Stomach (tissue), 4 donors: ENCODE measurements at regions not wholly inside any gene's neighbourhood (a gene's known extent, or its start where the extent isn't known, plus 50 kb on each side); places are given as distances from the start of the nearest gene placed in this dataset.

Experiments
- CTCF ChIP-seq, 7 experiments: fragments of 450-650 bp in 4 of 7; fragments of 200-600 bp in 3 of 7; sonication (generic) in 3 of 7; IDR thresholded peaks; one replicate each; pipeline ENCODE4 v1.5.1; 2016 to 2019; ENCODE audit warnings: antibody characterized with exemption in 7 of 7, control low read depth in 2 of 7, mild to moderate bottlenecking in 1 of 7
- POLR2A ChIP-seq, 4 donors: fragments of 450-650 bp; IDR thresholded peaks; one replicate each; pipeline ENCODE4 v1.6.1; 2016; ENCODE audit warnings: antibody characterized with exemption in 4 of 4, control low read depth in 2 of 4, mild to moderate bottlenecking in 1 of 4, moderate library complexity in 1 of 4
- POLR2AphosphoS5 ChIP-seq, 3 donors: sonication (generic); formaldehyde crosslinking; IDR thresholded peaks; one replicate each; pipeline ENCODE4 v1.6.1; 2016; ENCODE audit warnings: antibody characterized with exemption in 3 of 3

DNA sequence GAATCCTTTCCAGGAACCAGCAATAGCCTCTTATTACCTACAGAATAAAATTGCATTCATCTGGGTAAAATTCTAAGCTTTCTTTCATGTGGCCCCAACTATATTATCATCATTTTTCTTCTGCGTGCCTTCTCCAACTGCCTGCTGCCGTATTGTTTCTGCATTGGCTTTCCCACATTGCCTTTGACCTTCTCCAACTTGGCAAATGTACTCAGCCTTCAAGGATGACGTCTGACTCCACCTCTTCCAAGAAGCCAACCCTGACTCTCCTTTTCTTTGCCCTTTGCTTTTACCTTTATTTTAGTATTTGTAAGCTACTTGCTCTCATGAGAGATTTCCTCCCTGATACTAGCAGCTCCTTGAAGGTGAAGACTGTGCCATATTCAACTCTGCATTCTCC lies 200.4 kb upstream of the FAM9B start:
- TF ChIP-seq CTCF (IDR thresholded peaks at IDR 0.05) (no peak), POLR2A (IDR thresholded peaks at IDR 0.05) (no peak), POLR2AphosphoS5 (IDR thresholded peaks at IDR 0.05) (no peak)
